ENCODE measurements at regions not wholly inside any gene's neighbourhood (a gene's known extent, or its start where the extent isn't known, plus 50 kb on each side); places are given as distances from the start of the nearest gene placed in this dataset.

DNA sequence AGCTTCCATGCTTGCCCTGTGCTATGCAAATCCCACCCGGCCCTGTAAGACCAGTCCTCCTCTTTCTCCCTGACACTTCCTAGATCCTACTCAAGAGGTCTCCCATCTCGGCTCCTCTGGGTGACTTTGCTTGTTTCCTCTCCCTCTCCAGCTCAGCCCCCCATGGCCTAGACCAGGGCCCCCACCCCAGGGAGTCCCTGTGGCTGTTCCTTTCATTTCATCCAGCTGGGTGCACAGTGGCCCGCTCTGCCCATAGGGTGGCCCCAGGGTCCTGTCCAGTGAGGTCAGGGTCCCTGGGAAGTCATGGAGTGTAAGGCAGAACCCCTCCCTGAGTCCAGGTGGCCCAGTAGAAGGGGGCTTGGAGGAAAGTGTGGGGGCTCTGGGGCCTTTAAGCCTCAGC, 52.3 kb upstream of the NKX1-1 start:
- H3K4me3 ChIP-seq (replicated peaks; ENCODE audit: insufficient read depth, low read length) = no peak overlapping the region
- DNase-seq (ENCODE audit: low read depth in 1 of 2, low spot score in 1 of 2) = no peak
- no peak overlapping the region for H3K27ac ChIP-seq (replicated peaks)
- no peaks in the 10 kb centered on the region for H3K27me3 ChIP-seq (ENCODE audit: insufficient read depth, poor library complexity, severe bottlenecking)
- TF ChIP-seq POLR2AphosphoS5 (IDR thresholded peaks at IDR 0.05; ENCODE audit: low read depth) (no peak), GABPA (IDR thresholded peaks at IDR 0.05; ENCODE audit: low read depth) (no peak), SPI1 (IDR thresholded peaks at IDR 0.05; ENCODE audit: borderline replicate concordance, low read depth) (no peak)
- TF ChIP-seq, protein P1, sequence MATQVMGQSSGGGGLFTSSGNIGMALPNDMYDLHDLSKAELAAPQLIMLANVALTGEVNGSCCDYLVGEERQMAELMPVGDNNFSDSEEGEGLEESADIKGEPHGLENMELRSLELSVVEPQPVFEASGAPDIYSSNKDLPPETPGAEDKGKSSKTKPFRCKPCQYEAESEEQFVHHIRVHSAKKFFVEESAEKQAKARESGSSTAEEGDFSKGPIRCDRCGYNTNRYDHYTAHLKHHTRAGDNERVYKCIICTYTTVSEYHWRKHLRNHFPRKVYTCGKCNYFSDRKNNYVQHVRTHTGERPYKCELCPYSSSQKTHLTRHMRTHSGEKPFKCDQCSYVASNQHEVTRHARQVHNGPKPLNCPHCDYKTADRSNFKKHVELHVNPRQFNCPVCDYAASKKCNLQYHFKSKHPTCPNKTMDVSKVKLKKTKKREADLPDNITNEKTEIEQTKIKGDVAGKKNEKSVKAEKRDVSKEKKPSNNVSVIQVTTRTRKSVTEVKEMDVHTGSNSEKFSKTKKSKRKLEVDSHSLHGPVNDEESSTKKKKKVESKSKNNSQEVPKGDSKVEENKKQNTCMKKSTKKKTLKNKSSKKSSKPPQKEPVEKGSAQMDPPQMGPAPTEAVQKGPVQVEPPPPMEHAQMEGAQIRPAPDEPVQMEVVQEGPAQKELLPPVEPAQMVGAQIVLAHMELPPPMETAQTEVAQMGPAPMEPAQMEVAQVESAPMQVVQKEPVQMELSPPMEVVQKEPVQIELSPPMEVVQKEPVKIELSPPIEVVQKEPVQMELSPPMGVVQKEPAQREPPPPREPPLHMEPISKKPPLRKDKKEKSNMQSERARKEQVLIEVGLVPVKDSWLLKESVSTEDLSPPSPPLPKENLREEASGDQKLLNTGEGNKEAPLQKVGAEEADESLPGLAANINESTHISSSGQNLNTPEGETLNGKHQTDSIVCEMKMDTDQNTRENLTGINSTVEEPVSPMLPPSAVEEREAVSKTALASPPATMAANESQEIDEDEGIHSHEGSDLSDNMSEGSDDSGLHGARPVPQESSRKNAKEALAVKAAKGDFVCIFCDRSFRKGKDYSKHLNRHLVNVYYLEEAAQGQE (IDR thresholded peaks at IDR 0.05; ENCODE audit: insufficient replicate concordance, low read depth) = no peak
- TF ChIP-seq, protein P2, sequence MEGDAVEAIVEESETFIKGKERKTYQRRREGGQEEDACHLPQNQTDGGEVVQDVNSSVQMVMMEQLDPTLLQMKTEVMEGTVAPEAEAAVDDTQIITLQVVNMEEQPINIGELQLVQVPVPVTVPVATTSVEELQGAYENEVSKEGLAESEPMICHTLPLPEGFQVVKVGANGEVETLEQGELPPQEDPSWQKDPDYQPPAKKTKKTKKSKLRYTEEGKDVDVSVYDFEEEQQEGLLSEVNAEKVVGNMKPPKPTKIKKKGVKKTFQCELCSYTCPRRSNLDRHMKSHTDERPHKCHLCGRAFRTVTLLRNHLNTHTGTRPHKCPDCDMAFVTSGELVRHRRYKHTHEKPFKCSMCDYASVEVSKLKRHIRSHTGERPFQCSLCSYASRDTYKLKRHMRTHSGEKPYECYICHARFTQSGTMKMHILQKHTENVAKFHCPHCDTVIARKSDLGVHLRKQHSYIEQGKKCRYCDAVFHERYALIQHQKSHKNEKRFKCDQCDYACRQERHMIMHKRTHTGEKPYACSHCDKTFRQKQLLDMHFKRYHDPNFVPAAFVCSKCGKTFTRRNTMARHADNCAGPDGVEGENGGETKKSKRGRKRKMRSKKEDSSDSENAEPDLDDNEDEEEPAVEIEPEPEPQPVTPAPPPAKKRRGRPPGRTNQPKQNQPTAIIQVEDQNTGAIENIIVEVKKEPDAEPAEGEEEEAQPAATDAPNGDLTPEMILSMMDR (IDR thresholded peaks at IDR 0.05; ENCODE audit: insufficient read depth, low read length) = no peak
